ENCODE measurements at regions not wholly inside any gene's neighbourhood (a gene's known extent, or its start where the extent isn't known, plus 50 kb on each side); places are given as distances from the start of the nearest gene placed in this dataset.

GRCh38 chr9:90476058-90476457 lies 166.6 kb downstream of the DIRAS2 start:
- no peak overlapping the region for H2BK12ac ChIP-seq (ENCODE audit: low read depth, low read length)
- H2BK20ac ChIP-seq (ENCODE audit: low read length): no peak overlapping the region
- no peaks in the 10 kb centered on the region for H3K79me2 ChIP-seq (ENCODE audit: control insufficient read depth in 1 of 2, insufficient read depth in 2 of 2, low read length in 2 of 2)
- H4K91ac ChIP-seq (replicated peaks; ENCODE audit: insufficient read length, low read length): no peak overlapping the region
- no peak overlapping the region for H3K27ac ChIP-seq (ENCODE audit: low read depth, low read length)
- no peaks in the 10 kb centered on the region for H3K4me1 ChIP-seq (replicated peaks in 1 of 4; ENCODE audit: control insufficient read depth in 3 of 4, insufficient read depth in 4 of 4, low read length in 3 of 4)
- H3K14ac ChIP-seq (ENCODE audit: insufficient read length): no peak overlapping the region
- H2BK5ac ChIP-seq (ENCODE audit: low read depth, low read length): no peak overlapping the region
- H3K4me2 ChIP-seq (ENCODE audit: insufficient read depth in 1 of 2, low read depth in 2 of 2, low read length in 2 of 2): no peak overlapping the region
- no peak overlapping the region for H3K4me3 ChIP-seq (ENCODE audit: extremely low read depth in 1 of 4, insufficient read depth in 2 of 4, low read depth in 3 of 4, low read length in 4 of 4)
- H4K8ac ChIP-seq (ENCODE audit: extremely low read depth, insufficient read depth, low read length): no peak overlapping the region
- no peak overlapping the region for H3K56ac ChIP-seq (replicated peaks; ENCODE audit: insufficient read length, low read depth, low read length)
- no peak overlapping the region for H3K4ac ChIP-seq (replicated peaks; ENCODE audit: insufficient read length, low read depth, low read length)
- no peak overlapping the region for H2AFZ ChIP-seq (ENCODE audit: low read length)
- FAIRE-seq (no peak), DNase-seq (ENCODE audit: low read depth in 1 of 2, low spot score in 2 of 2) (no peak)
- ChIA-PET POLR2A (ENCODE audit: partially characterized antibody) (no interaction called here), CTCF (ENCODE audit: partially characterized antibody) (no interaction called here)
- no peaks in the 10 kb centered on the region for H3K23me2 ChIP-seq (ENCODE audit: low read depth, low read length)
- H2BK120ac ChIP-seq (replicated peaks; ENCODE audit: low read depth, low read length): no peak overlapping the region
- no peak overlapping the region for H3K23ac ChIP-seq (ENCODE audit: insufficient read length)
- no peak overlapping the region for H4K5ac ChIP-seq (ENCODE audit: insufficient read length, low read depth, low read length)
- H3K18ac ChIP-seq (ENCODE audit: extremely low read depth, low read length): no peak overlapping the region
- H3K79me1 ChIP-seq (ENCODE audit: low read depth, low read length): no peaks in the 10 kb centered on the region
- H2BK15ac ChIP-seq (ENCODE audit: low read length): no peak overlapping the region
- no peaks in the 10 kb centered on the region for H3K36me3 ChIP-seq (ENCODE audit: control insufficient read depth in 2 of 4, insufficient read depth in 4 of 4, low read length in 3 of 4)
- H3K9me3 ChIP-seq (ENCODE audit: insufficient read depth in 2 of 2, low read depth in 1 of 2, low read length in 1 of 2): no peaks in the 10 kb centered on the region
- H3K27me3 ChIP-seq (replicated peaks in 1 of 4; ENCODE audit: control insufficient read depth in 3 of 4, extremely low read depth in 1 of 4, insufficient read depth in 3 of 4, low read length in 3 of 4): no peaks in the 10 kb centered on the region
- no peak for TF ChIP-seq BRCA1 (IDR thresholded peaks at IDR 0.05; ENCODE audit: low read depth, low read length)
- no peak for TF ChIP-seq EP300 (IDR thresholded peaks at IDR 0.05; ENCODE audit: borderline replicate concordance in 1 of 2, low read depth in 2 of 2, low read length in 2 of 2)
- no peak for TF ChIP-seq FOSL1 (IDR thresholded peaks at IDR 0.05; ENCODE audit: insufficient read depth, low read depth, low read length)
- no peak for TF ChIP-seq ATF2 (IDR thresholded peaks at IDR 0.05; ENCODE audit: low read length)
- no peak for TF ChIP-seq SP2 (IDR thresholded peaks at IDR 0.05; ENCODE audit: low read length)
- TF ChIP-seq CTBP2 (IDR thresholded peaks at IDR 0.05; ENCODE audit: borderline replicate concordance, insufficient read depth, insufficient read length, low read length): no peak
- TF ChIP-seq POLR2AphosphoS5 (IDR thresholded peaks at IDR 0.05; ENCODE audit: low read depth, low read length): no peak
- TF ChIP-seq, protein P1, sequence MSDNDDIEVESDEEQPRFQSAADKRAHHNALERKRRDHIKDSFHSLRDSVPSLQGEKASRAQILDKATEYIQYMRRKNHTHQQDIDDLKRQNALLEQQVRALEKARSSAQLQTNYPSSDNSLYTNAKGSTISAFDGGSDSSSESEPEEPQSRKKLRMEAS (IDR thresholded peaks at IDR 0.05): no peak
- no peak for TF ChIP-seq CBX5 (IDR thresholded peaks at IDR 0.05; ENCODE audit: low read depth, low read length)
- TF ChIP-seq ASH2L (IDR thresholded peaks at IDR 0.05; ENCODE audit: low read length): no peak
- TF ChIP-seq RFX5 (IDR thresholded peaks at IDR 0.05; ENCODE audit: borderline replicate concordance, low read depth, low read length): no peak
- no peaks in the 10 kb centered on the region for H4K20me1 ChIP-seq (replicated peaks in 1 of 2; ENCODE audit: control insufficient read depth in 1 of 2, insufficient read depth in 2 of 2, low read length in 2 of 2)
- H3K9ac ChIP-seq (replicated peaks in 1 of 4; ENCODE audit: extremely low read depth in 1 of 4, low read depth in 3 of 4, low read length in 3 of 4): no peak overlapping the region
- no peak overlapping the region for H2AK5ac ChIP-seq (ENCODE audit: low read depth, low read length)

Data from H1 (cell line).